GM21723 (cell line): ENCODE measurements at regions not wholly inside any gene's neighbourhood (a gene's known extent, or its start where the extent isn't known, plus 50 kb on each side); places are given as distances from the start of the nearest gene placed in this dataset.
"Not testable (repeated sequence)": the region's sequence is repeated elsewhere in the genome, so short reads cannot be mapped to it uniquely, and the experiment has no call there.

Source experiments
- ATAC-seq: cut with Tn5 transposase; IDR thresholded peaks from one replicate; pipeline ENCODE4 v1.9.1; 2021; ENCODE audit warnings: mild to moderate bottlenecking, moderate library complexity; ENCODE audit not compliant: unreplicated experiment

- no peak for ATAC-seq
These were observed 718.1 kb downstream of the SMARCA1 start for GRCh38 chrX:128805236-128805635.

GRCh38 chrX:128804828-128805227, 718.5 kb downstream of the SMARCA1 start:
- ATAC-seq, result no peak

- no peak for ATAC-seq
These were observed 723.2 kb downstream of the SMARCA1 start for GRCh38 chrX:128800138-128800537.

GRCh38 chrX:128783139-128783538, 730.9 kb upstream of the ACTRT1 start:
- not testable (repeated sequence) for ATAC-seq

GRCh38 chrX:128781506-128781905, 729.3 kb upstream of the ACTRT1 start:
- ATAC-seq, result peak; percentile 55

- ATAC-seq, result no peak
These were observed 728.7 kb upstream of the ACTRT1 start for GRCh38 chrX:128780934-128781333.

- no peak for ATAC-seq
These were observed 717.3 kb upstream of the ACTRT1 start for GRCh38 chrX:128769495-128769894.

- ATAC-seq, result no peak
These were observed 707.5 kb upstream of the ACTRT1 start for GRCh38 chrX:128759745-128760144.

GRCh38 chrX:128759177-128759576, 707.0 kb upstream of the ACTRT1 start:
- ATAC-seq, result no peak

GRCh38 chrX:128754130-128754529, 701.9 kb upstream of the ACTRT1 start:
- ATAC-seq, result no peak

GRCh38 chrX:128739539-128739938, 687.3 kb upstream of the ACTRT1 start:
- ATAC-seq, result no peak

- ATAC-seq, result no peak
These were observed 676.7 kb upstream of the ACTRT1 start for GRCh38 chrX:128728943-128729342.

- no peak for ATAC-seq
These were observed 665.7 kb upstream of the ACTRT1 start for GRCh38 chrX:128717635-128718578.

GRCh38 chrX:128714425-128714824, 662.2 kb upstream of the ACTRT1 start:
- ATAC-seq, result no peak

GRCh38 chrX:128699716-128700285, 647.6 kb upstream of the ACTRT1 start:
- ATAC-seq, result no peak

GRCh38 chrX:128698573-128699181, 646.5 kb upstream of the ACTRT1 start:
- ATAC-seq, result no peak

- ATAC-seq, result no peak
These were observed 639.7 kb upstream of the ACTRT1 start for GRCh38 chrX:128691872-128692271.

GRCh38 chrX:128685387-128685786, 633.2 kb upstream of the ACTRT1 start:
- ATAC-seq, result no peak

- ATAC-seq, result no peak
These were observed 624.4 kb upstream of the ACTRT1 start for GRCh38 chrX:128676651-128677050.

- ATAC-seq, result not testable (repeated sequence)
These were observed 622.3 kb upstream of the ACTRT1 start for GRCh38 chrX:128674326-128675086.

- no peak for ATAC-seq
These were observed 612.0 kb upstream of the ACTRT1 start for GRCh38 chrX:128664211-128664610.
